GM12873 (cell line): ENCODE measurements at regions not wholly inside any gene's neighbourhood (a gene's known extent, or its start where the extent isn't known, plus 50 kb on each side); places are given as distances from the start of the nearest gene placed in this dataset.
A peak's percentile ranks its signal among the peaks of the same experiment; 100 is the strongest.

ENCODE experiments used
- CTCF ChIP-seq: IDR thresholded peaks from 2 replicates; pipeline ENCODE4 v1.5.1; 2012; ENCODE audit warnings: low read depth, mild to moderate bottlenecking, moderate library complexity, low read length, control low read depth; ENCODE audit not compliant: insufficient read depth; ENCODE audit errors: missing control alignments

- no peak for TF ChIP-seq CTCF
Observed at GRCh38 chr21:15515908-15516307, 213.9 kb upstream of the USP25 start.

GRCh38 chr21:15517394-15517793 lies 212.4 kb upstream of the USP25 start:
- no peak for TF ChIP-seq CTCF

- TF ChIP-seq CTCF: peak; percentile 29
Observed at GRCh38 chr21:15520811-15521643, 208.8 kb upstream of the USP25 start.

- TF ChIP-seq CTCF: no peak
Observed at GRCh38 chr21:15521644-15522001, 208.2 kb upstream of the USP25 start.

- no peak for TF ChIP-seq CTCF
Observed at GRCh38 chr21:15522148-15522547, 207.6 kb upstream of the USP25 start.

- TF ChIP-seq CTCF: no peak
Observed at GRCh38 chr21:15524855-15525254, 204.9 kb upstream of the USP25 start.

- no peak for TF ChIP-seq CTCF
Observed at GRCh38 chr21:15526798-15527197, 203.0 kb upstream of the USP25 start.
